Stimulated activated effector memory CD8-positive, alpha-beta T cell treated with anti-CD3 and anti-CD28 coated beads, Interleukin-12 subunit alpha, Interleukin-12 subunit beta, amount 100 ng/mL, for 72 hours (primary cell): ENCODE measurements at regions not wholly inside any gene's neighbourhood (a gene's known extent, or its start where the extent isn't known, plus 50 kb on each side); places are given as distances from the start of the nearest gene placed in this dataset.

Experiments used
- ATAC-seq: fragments of 150-1000 bp; cut with Tn5 transposase; 2 replicates; pipeline ENCODE4 v1.10.0; 2021
- DNase-seq, 2 donors: peaks; one replicate each; pipeline ENCODE4 v3.0.0; 2021 to 2022; ENCODE audit warnings: low spot score in 2 of 2
- H3K27ac Mint-ChIP-seq: one replicate; pipeline ENCODE4 v1.8.0; 2022; ENCODE audit warnings: mild to moderate bottlenecking, mixed read lengths
- H3K36me3 Mint-ChIP-seq: one replicate; pipeline ENCODE4 v1.8.0; 2022; ENCODE audit warnings: mild to moderate bottlenecking, mixed read lengths
- H3K4me1 Mint-ChIP-seq: one replicate; pipeline ENCODE4 v1.8.0; 2022; ENCODE audit warnings: mixed read lengths
- H3K4me3 Mint-ChIP-seq: one replicate; pipeline ENCODE4 v1.8.0; 2022; ENCODE audit warnings: mild to moderate bottlenecking, mixed read lengths
- H3K9me3 Mint-ChIP-seq: one replicate; pipeline ENCODE4 v1.8.0; 2022; ENCODE audit warnings: mixed read lengths

- no peak overlapping the region for H3K4me3 Mint-ChIP-seq
- no peak for ATAC-seq
- H3K36me3 Mint-ChIP-seq, result no peaks in the 10 kb centered on the region
- no peaks in the 10 kb centered on the region for H3K4me1 Mint-ChIP-seq
- H3K9me3 Mint-ChIP-seq, result peaks cover 7% of the 10 kb centered on the region
- DNase-seq, result no peak
- H3K27ac Mint-ChIP-seq, result no peak overlapping the region
Observed at GRCh38 chr1:106995970-106996369, 60.5 kb upstream of the PRMT6 start.

- Mint-ChIP-seq H3K4me3 (no peak overlapping the region), H3K9me3 (peaks cover 5% of the 10 kb centered on the region), H3K4me1 (no peaks in the 10 kb centered on the region), H3K27ac (no peak overlapping the region), H3K36me3 (no peaks in the 10 kb centered on the region)
- no peak for ATAC-seq
- DNase-seq, result no peak
Observed at GRCh38 chr1:106998431-106999002, 58.0 kb upstream of the PRMT6 start.

- no peak overlapping the region for H3K4me3 Mint-ChIP-seq
- H3K36me3 Mint-ChIP-seq, result no peaks in the 10 kb centered on the region
- no peak for ATAC-seq
- H3K9me3 Mint-ChIP-seq, result no peaks in the 10 kb centered on the region
- no peaks in the 10 kb centered on the region for H3K4me1 Mint-ChIP-seq
- DNase-seq, result no peak
- H3K27ac Mint-ChIP-seq, result no peak overlapping the region
Observed at GRCh38 chr1:107000902-107001301, 55.6 kb upstream of the PRMT6 start.

- Mint-ChIP-seq H3K9me3 (no peaks in the 10 kb centered on the region), H3K4me3 (no peak overlapping the region), H3K4me1 (no peaks in the 10 kb centered on the region), H3K27ac (no peak overlapping the region), H3K36me3 (no peaks in the 10 kb centered on the region)
- ATAC-seq, result no peak
- DNase-seq, result no peak
Observed at GRCh38 chr1:107003972-107004371, 52.5 kb upstream of the PRMT6 start.

GRCh38 chr1:107004421-107004820 is 52.1 kb upstream of the PRMT6 start:
- no peak overlapping the region for H3K27ac Mint-ChIP-seq
- H3K4me3 Mint-ChIP-seq, result no peak overlapping the region
- no peaks in the 10 kb centered on the region for H3K36me3 Mint-ChIP-seq
- no peak for ATAC-seq
- no peaks in the 10 kb centered on the region for H3K4me1 Mint-ChIP-seq
- no peak for DNase-seq
- no peaks in the 10 kb centered on the region for H3K9me3 Mint-ChIP-seq
